ENCODE measurements at regions not wholly inside any gene's neighbourhood (a gene's known extent, or its start where the extent isn't known, plus 50 kb on each side); places are given as distances from the start of the nearest gene placed in this dataset.

- Histone ChIP-seq H3K4me3 (replicated peaks in 1 of 3; ENCODE audit: low read depth in 2 of 3, low read length in 3 of 3) (no peak overlapping the region), H2AFZ (ENCODE audit: insufficient read depth, low read depth, low read length, poor library complexity, severe bottlenecking) (no peak overlapping the region), H3K27ac (ENCODE audit: low read depth in 1 of 2, low read length in 2 of 2) (no peak overlapping the region), H3K9me3 (replicated peaks in 1 of 2; ENCODE audit: control insufficient read depth in 1 of 2, insufficient read depth in 1 of 2, low read length in 2 of 2) (no peaks in the 10 kb centered on the region), H3K4me2 (replicated peaks; ENCODE audit: extremely low read depth, low read length, poor library complexity, severe bottlenecking) (no peak overlapping the region), H4K20me1 (ENCODE audit: insufficient read depth, low read length) (no peaks in the 10 kb centered on the region), H3K27me3 (ENCODE audit: control insufficient read depth in 2 of 2, insufficient read depth in 2 of 2, low read length in 2 of 2) (no peaks in the 10 kb centered on the region), H3K9ac (ENCODE audit: insufficient read depth, low read length, poor library complexity, severe bottlenecking) (no peak overlapping the region), H3K79me2 (ENCODE audit: insufficient read depth, low read length) (no peaks in the 10 kb centered on the region), H3K36me3 (replicated peaks in 1 of 2; ENCODE audit: control insufficient read depth in 1 of 2, insufficient read depth in 2 of 2, low read length in 2 of 2) (no peaks in the 10 kb centered on the region), H3K4me1 (ENCODE audit: control insufficient read depth in 1 of 2, insufficient read depth in 2 of 2, low read length in 2 of 2) (no peaks in the 10 kb centered on the region)
- Mint-ChIP-seq H3K27ac (no peak overlapping the region), H3K9me3 (peaks cover 0 to 1% (median 0%) of the 10 kb centered on the region in 7 donors), H3K27me3 (ENCODE audit: low read depth in 3 of 3) (peaks cover 0 to 2% (median 0%) of the 10 kb centered on the region in 3 donors), H3K36me3 (no peaks in the 10 kb centered on the region), H3K4me3 (no peak overlapping the region), H3K4me1 (no peaks in the 10 kb centered on the region)
- intact Hi-C loops (cut with micrococcal nuclease): no loop called here
- DNase-seq: no peak
- no peak for TF ChIP-seq CTCF (IDR thresholded peaks at IDR 0.05)
These were observed 113.3 kb upstream of the PTGFR start for GRCh38 chr1:78377356-78377928.

DNA sequence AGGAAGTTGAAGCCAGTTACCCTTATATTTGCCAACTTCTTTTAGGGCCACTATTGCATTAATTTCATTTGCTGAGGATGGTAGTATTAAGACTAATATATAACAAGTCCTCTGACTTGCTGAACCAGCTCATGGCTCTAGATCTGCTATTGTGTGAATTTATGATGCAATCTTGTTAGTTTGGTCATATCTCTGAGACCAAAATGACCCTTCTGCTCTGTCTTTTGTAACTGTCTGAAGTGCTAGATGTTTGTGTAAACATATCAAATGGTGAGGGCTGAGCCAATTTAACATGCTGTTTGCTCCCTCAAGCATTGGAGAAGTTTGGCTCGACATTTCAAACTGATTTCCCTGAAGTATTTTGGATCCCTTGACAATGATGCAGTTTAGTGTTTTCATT, 106.9 kb upstream of the PTGFR start:
- no peaks in the 10 kb centered on the region for H4K20me1 ChIP-seq (ENCODE audit: insufficient read depth, low read length)
- Mint-ChIP-seq H3K4me1 (no peaks in the 10 kb centered on the region), H3K27me3 (ENCODE audit: low read depth in 3 of 3) (no peaks in the 10 kb centered on the region), H3K36me3 (no peaks in the 10 kb centered on the region), H3K4me3 (no peak overlapping the region), H3K9me3 (peaks cover 0 to 3% (median 0%) of the 10 kb centered on the region in 7 donors), H3K27ac (no peak overlapping the region)
- no peak overlapping the region for H3K27ac ChIP-seq (ENCODE audit: low read depth in 1 of 2, low read length in 2 of 2)
- H3K4me2 ChIP-seq (replicated peaks; ENCODE audit: extremely low read depth, low read length, poor library complexity, severe bottlenecking): no peak overlapping the region
- no peak for TF ChIP-seq CTCF (IDR thresholded peaks at IDR 0.05)
- H3K9me3 ChIP-seq (replicated peaks in 1 of 2; ENCODE audit: control insufficient read depth in 1 of 2, insufficient read depth in 1 of 2, low read length in 2 of 2): no peaks in the 10 kb centered on the region
- intact Hi-C loops (cut with micrococcal nuclease): no loop called here
- H3K27me3 ChIP-seq (ENCODE audit: control insufficient read depth in 2 of 2, insufficient read depth in 2 of 2, low read length in 2 of 2): no peaks in the 10 kb centered on the region
- no peak overlapping the region for H2AFZ ChIP-seq (ENCODE audit: insufficient read depth, low read depth, low read length, poor library complexity, severe bottlenecking)
- H3K9ac ChIP-seq (ENCODE audit: insufficient read depth, low read length, poor library complexity, severe bottlenecking): no peak overlapping the region
- WGBS (ENCODE audit: insufficient coverage): no CpG with 5 or more reads among the region's 1 CpG
- no peaks in the 10 kb centered on the region for H3K79me2 ChIP-seq (ENCODE audit: insufficient read depth, low read length)
- H3K4me3 ChIP-seq (replicated peaks in 1 of 3; ENCODE audit: low read depth in 2 of 3, low read length in 3 of 3): no peak overlapping the region
- no peaks in the 10 kb centered on the region for H3K36me3 ChIP-seq (replicated peaks in 1 of 2; ENCODE audit: control insufficient read depth in 1 of 2, insufficient read depth in 2 of 2, low read length in 2 of 2)
- no peak for DNase-seq
- no peaks in the 10 kb centered on the region for H3K4me1 ChIP-seq (ENCODE audit: control insufficient read depth in 1 of 2, insufficient read depth in 2 of 2, low read length in 2 of 2)

All from CD14-positive monocyte (primary cell).